ENCODE measurements at regions not wholly inside any gene's neighbourhood (a gene's known extent, or its start where the extent isn't known, plus 50 kb on each side); places are given as distances from the start of the nearest gene placed in this dataset.

DNA sequence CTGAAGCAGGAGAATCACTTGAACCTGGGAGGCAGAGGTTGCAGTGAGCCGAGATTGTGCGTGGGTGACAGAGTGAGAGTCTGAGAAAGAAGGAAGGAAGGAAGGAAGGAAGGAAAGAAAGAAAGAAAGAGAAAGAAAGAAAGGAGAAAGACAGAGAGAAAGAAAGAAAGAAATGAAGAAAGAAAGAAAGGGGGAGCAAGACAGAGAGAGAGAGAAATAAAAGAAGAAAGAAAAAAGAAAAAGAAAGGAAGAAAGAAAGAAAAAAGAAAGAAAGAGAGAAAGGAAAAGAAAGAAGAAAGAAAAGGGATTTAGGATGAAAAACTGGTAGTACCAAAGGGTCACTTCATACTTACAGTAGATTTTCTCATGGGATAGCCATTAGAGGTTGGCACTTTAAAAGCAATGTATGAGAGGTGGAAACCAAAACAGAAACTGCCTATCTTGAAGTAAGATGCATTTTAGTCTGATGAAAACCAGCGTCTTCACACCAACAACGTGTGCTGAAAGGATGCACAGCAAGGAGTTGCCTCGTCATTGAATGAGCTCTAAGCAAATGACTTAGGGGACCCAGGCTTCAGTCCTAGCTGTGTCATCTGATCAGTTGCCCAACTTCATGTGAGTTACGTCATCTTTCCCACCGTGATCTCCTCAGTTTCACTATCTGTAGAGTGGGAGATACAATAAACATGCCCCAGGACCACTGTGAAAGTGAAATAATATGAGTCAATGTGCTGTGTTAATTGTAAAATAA, 133.9 kb upstream of the NEDD9 start:
- Histone ChIP-seq H3K79me2 (ENCODE audit: control insufficient read depth, low read length) (peaks cover 7% of the 10 kb centered on the region), H3K4me1 (ENCODE audit: control insufficient read depth, low read length) (peaks cover 9% of the 10 kb centered on the region), H3K4me2 (ENCODE audit: low read length) (no peak overlapping the region), H3K27me3 (ENCODE audit: control insufficient read depth, low read length) (no peaks in the 10 kb centered on the region), H3K36me3 (ENCODE audit: control insufficient read depth, low read length) (no peaks in the 10 kb centered on the region; the same call in 1 of the 2 replicates), H3K27ac (ENCODE audit: low read depth, low read length) (no peak overlapping the region), H3K9me2 (replicated peaks; ENCODE audit: control insufficient read depth, low read length) (no peaks in the 10 kb centered on the region), H3F3A (ENCODE audit: control insufficient read depth, insufficient read depth) (no peaks in the 10 kb centered on the region), H3K4me3 (ENCODE audit: low read length) (no peak overlapping the region), H3K9me3 (ENCODE audit: control insufficient read depth, insufficient read depth, low read length) (no peaks in the 10 kb centered on the region), H4K20me1 (ENCODE audit: control insufficient read depth, insufficient read depth, low read depth, low read length) (no peaks in the 10 kb centered on the region)
- TF ChIP-seq, protein P1, sequence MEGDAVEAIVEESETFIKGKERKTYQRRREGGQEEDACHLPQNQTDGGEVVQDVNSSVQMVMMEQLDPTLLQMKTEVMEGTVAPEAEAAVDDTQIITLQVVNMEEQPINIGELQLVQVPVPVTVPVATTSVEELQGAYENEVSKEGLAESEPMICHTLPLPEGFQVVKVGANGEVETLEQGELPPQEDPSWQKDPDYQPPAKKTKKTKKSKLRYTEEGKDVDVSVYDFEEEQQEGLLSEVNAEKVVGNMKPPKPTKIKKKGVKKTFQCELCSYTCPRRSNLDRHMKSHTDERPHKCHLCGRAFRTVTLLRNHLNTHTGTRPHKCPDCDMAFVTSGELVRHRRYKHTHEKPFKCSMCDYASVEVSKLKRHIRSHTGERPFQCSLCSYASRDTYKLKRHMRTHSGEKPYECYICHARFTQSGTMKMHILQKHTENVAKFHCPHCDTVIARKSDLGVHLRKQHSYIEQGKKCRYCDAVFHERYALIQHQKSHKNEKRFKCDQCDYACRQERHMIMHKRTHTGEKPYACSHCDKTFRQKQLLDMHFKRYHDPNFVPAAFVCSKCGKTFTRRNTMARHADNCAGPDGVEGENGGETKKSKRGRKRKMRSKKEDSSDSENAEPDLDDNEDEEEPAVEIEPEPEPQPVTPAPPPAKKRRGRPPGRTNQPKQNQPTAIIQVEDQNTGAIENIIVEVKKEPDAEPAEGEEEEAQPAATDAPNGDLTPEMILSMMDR (IDR thresholded peaks at IDR 0.05; ENCODE audit: low read depth, low read length, poor library complexity, severe bottlenecking), result no peak
- no peak for TF ChIP-seq EZH2phosphoT487 (IDR thresholded peaks at IDR 0.05; ENCODE audit: borderline replicate concordance, low read length)

DNA sequence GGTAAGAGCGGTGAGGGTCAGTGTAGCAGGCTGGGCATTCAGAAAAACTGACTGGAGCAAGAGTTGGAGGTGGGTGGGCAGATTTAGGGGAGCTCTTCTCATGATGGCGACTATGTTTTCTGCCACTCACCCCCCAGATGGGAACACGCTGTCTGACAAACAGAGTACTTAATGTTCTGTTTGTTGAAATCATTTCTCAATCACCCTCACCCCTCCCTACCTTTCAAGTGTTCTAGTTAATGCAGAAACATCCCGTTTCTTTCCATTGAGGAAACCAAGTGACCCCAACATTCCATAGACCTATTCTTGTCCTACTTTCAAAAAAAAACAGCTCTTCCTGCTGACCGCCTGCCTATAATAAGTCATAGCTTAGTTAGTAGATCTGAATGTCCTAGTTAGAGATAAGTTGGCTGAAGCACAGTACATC, 132.5 kb upstream of the NEDD9 start:
- Histone ChIP-seq H3K4me1 (ENCODE audit: control insufficient read depth, low read length) (peaks cover 7% of the 10 kb centered on the region), H3K27ac (ENCODE audit: low read depth, low read length) (no peak overlapping the region), H3K36me3 (ENCODE audit: control insufficient read depth, low read length) (no peaks in the 10 kb centered on the region; the same call in 1 of the 2 replicates), H3K4me3 (ENCODE audit: low read length) (no peak overlapping the region), H3K4me2 (ENCODE audit: low read length) (no peak overlapping the region), H3K9me3 (ENCODE audit: control insufficient read depth, insufficient read depth, low read length) (no peaks in the 10 kb centered on the region), H3K27me3 (ENCODE audit: control insufficient read depth, low read length) (no peaks in the 10 kb centered on the region), H4K20me1 (ENCODE audit: control insufficient read depth, insufficient read depth, low read depth, low read length) (no peaks in the 10 kb centered on the region), H3K79me2 (ENCODE audit: control insufficient read depth, low read length) (peaks cover 4% of the 10 kb centered on the region), H3K9me2 (replicated peaks; ENCODE audit: control insufficient read depth, low read length) (no peaks in the 10 kb centered on the region), H3F3A (ENCODE audit: control insufficient read depth, insufficient read depth) (no peaks in the 10 kb centered on the region)
- no peak for TF ChIP-seq EZH2phosphoT487 (IDR thresholded peaks at IDR 0.05; ENCODE audit: borderline replicate concordance, low read length)
- TF ChIP-seq, protein P1 (IDR thresholded peaks at IDR 0.05; ENCODE audit: low read depth, low read length, poor library complexity, severe bottlenecking), result no peak

GRCh38 chr6:11363881-11364576, 131.6 kb upstream of the NEDD9 start:
- H3K9me3 ChIP-seq (ENCODE audit: control insufficient read depth, insufficient read depth, low read length), result no peaks in the 10 kb centered on the region
- no peak overlapping the region for H3K27ac ChIP-seq (ENCODE audit: low read depth, low read length)
- TF ChIP-seq, protein P1 (IDR thresholded peaks at IDR 0.05; ENCODE audit: low read depth, low read length, poor library complexity, severe bottlenecking), result no peak
- TF ChIP-seq EZH2phosphoT487 (IDR thresholded peaks at IDR 0.05; ENCODE audit: borderline replicate concordance, low read length), result no peak
- H3F3A ChIP-seq (ENCODE audit: control insufficient read depth, insufficient read depth), result no peaks in the 10 kb centered on the region
- H3K4me1 ChIP-seq (ENCODE audit: control insufficient read depth, low read length), result no peaks in the 10 kb centered on the region
- no peaks in the 10 kb centered on the region for H3K27me3 ChIP-seq (ENCODE audit: control insufficient read depth, low read length)
- H3K36me3 ChIP-seq (ENCODE audit: control insufficient read depth, low read length), result no peaks in the 10 kb centered on the region; the same call in 1 of the 2 replicates
- H3K9me2 ChIP-seq (replicated peaks; ENCODE audit: control insufficient read depth, low read length), result no peaks in the 10 kb centered on the region
- peaks cover 4% of the 10 kb centered on the region; the same call in 1 of the 2 replicates for H3K79me2 ChIP-seq (ENCODE audit: control insufficient read depth, low read length)
- no peak overlapping the region for H3K4me2 ChIP-seq (ENCODE audit: low read length)
- H4K20me1 ChIP-seq (ENCODE audit: control insufficient read depth, insufficient read depth, low read depth, low read length), result no peaks in the 10 kb centered on the region
- H3K4me3 ChIP-seq (ENCODE audit: low read length), result no peak overlapping the region
